ENCODE measurements at regions not wholly inside any gene's neighbourhood (a gene's known extent, or its start where the extent isn't known, plus 50 kb on each side); places are given as distances from the start of the nearest gene placed in this dataset.

DNA sequence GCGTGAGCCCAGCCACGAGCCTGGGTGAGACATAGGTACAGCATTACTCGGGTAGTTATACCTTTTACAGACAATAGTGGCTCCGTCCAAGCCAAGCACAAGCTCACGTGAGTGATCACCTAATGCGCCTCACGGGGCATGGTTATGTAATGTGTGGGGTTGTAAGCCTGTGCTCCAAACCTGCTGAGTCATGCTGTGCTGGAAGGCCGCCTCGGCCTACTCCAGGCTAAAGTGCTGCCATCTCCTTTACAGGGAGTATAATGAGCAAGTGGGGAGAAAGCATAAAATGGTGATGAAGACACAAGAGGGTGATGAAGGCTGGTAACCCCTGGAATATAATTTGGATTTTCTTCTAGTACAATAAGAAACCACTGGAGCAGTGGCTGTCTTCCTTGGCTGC, 175.8 kb upstream of the STT3B start:
- Histone ChIP-seq H3K14ac (replicated peaks; ENCODE audit: low read depth, low read length) (no peak overlapping the region), H3K56ac (ENCODE audit: extremely low read depth, insufficient read depth, low read length) (no peak overlapping the region), H3K4me2 (ENCODE audit: low read depth, low read length) (no peak overlapping the region), H4K5ac (ENCODE audit: low read depth, low read length) (no peak overlapping the region), H3K23ac (ENCODE audit: low read depth, low read length) (no peak overlapping the region), H3K27ac (ENCODE audit: insufficient read depth, low read length) (no peak overlapping the region), H4K20me1 (ENCODE audit: insufficient read depth, low read length) (no peaks in the 10 kb centered on the region), H2BK120ac (ENCODE audit: low read depth, low read length) (no peak overlapping the region), H3K18ac (ENCODE audit: low read depth, low read length) (no peak overlapping the region), H2AK9ac (replicated peaks; ENCODE audit: low read depth, low read length, poor library complexity) (no peak overlapping the region), H2AK5ac (ENCODE audit: low read depth, low read length) (no peak overlapping the region), H3K9me3 (ENCODE audit: control insufficient read depth, insufficient read depth, low read length) (no peaks in the 10 kb centered on the region), H3K36me3 (ENCODE audit: control insufficient read depth, insufficient read depth, low read length) (no peaks in the 10 kb centered on the region), H4K91ac (ENCODE audit: insufficient read depth, low read depth, low read length) (no peak overlapping the region), H2BK20ac (ENCODE audit: low read depth, low read length) (no peak overlapping the region), H4K8ac (ENCODE audit: low read depth in 2 of 2, low read length in 2 of 2) (no peak overlapping the region), H3K4me3 (ENCODE audit: insufficient read depth, low read depth, low read length) (no peak overlapping the region), H2AFZ (replicated peaks; ENCODE audit: low read length, poor library complexity) (no peak overlapping the region), H3K27me3 (ENCODE audit: control insufficient read depth, insufficient read depth, low read length) (no peaks in the 10 kb centered on the region; the same call in 1 of the 2 replicates), H3K9ac (ENCODE audit: low read depth, low read length) (no peak overlapping the region), H2BK5ac (ENCODE audit: low read depth, low read length, poor library complexity, severe bottlenecking) (no peak overlapping the region), H3K4ac (ENCODE audit: low read depth, low read length) (no peak overlapping the region), H2BK15ac (ENCODE audit: low read depth, low read length) (no peak overlapping the region), H3K4me1 (ENCODE audit: control insufficient read depth, insufficient read depth, low read length) (peaks cover 6% of the 10 kb centered on the region), H3K9me1 (ENCODE audit: insufficient read depth, low read length) (peaks cover 1% of the 10 kb centered on the region; the same call in 1 of the 2 replicates), H3K79me1 (ENCODE audit: low read depth in 1 of 2, low read length in 2 of 2) (no peaks in the 10 kb centered on the region)
- intact Hi-C loops (cut with micrococcal nuclease): no loop called here
- ChIA-PET POLR2A (ENCODE audit: unreplicated experiment) (no interaction called here), CTCF (no interaction called here)
- DNase-seq (peak; percentile 33), ATAC-seq (ENCODE audit: low read depth) (no peak)
- in situ Hi-C loops (cut with MboI; ENCODE audit: low sequenced_read_pairs): no loop called here
- dilution Hi-C loops (cut with HindIII; ENCODE audit: low sequenced_read_pairs, unreplicated experiment): no loop called here
- TF ChIP-seq NFE2L2 (IDR thresholded peaks at IDR 0.05; ENCODE audit: low read depth, low read length): peak; percentile 92
- no peak; the same call in 1 of the 2 replicates for TF ChIP-seq MAFK (IDR thresholded peaks at IDR 0.05; ENCODE audit: low read depth, low read length)
- 93% methylated on average over 2 of the region's 9 CpGs; no CpG with 5 or more reads in 1 of the 2 experiments for WGBS, 2 experiments (ENCODE audit: extremely low coverage in 2 of 2, insufficient read length in 1 of 2)
- no TSS peak for BruUV-seq (replicated peaks)

All from IMR-90 (cell line).